ENCODE measurements at regions not wholly inside any gene's neighbourhood (a gene's known extent, or its start where the extent isn't known, plus 50 kb on each side); places are given as distances from the start of the nearest gene placed in this dataset.

DNA sequence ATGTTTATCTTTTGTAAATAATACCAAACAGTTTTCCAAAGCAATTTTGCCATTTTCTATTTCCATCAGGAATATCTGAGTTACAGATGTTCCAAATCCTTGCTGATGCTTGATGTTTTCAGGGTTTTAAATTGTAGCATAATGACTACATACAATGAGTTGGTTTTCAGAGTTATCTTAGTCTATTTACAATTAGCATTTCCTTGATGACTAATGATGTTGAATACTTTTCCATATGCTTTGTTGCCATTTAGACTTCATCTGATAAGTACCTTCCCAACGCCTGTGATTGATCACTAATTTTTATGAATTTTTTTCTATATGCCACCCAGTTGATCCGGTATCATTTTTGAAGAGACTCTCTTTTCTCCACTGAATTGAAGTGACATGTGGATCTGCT is 102.3 kb downstream of the SLC25A46 start:
- TF ChIP-seq, protein P1, sequence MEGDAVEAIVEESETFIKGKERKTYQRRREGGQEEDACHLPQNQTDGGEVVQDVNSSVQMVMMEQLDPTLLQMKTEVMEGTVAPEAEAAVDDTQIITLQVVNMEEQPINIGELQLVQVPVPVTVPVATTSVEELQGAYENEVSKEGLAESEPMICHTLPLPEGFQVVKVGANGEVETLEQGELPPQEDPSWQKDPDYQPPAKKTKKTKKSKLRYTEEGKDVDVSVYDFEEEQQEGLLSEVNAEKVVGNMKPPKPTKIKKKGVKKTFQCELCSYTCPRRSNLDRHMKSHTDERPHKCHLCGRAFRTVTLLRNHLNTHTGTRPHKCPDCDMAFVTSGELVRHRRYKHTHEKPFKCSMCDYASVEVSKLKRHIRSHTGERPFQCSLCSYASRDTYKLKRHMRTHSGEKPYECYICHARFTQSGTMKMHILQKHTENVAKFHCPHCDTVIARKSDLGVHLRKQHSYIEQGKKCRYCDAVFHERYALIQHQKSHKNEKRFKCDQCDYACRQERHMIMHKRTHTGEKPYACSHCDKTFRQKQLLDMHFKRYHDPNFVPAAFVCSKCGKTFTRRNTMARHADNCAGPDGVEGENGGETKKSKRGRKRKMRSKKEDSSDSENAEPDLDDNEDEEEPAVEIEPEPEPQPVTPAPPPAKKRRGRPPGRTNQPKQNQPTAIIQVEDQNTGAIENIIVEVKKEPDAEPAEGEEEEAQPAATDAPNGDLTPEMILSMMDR (IDR thresholded peaks at IDR 0.05): no peak
- TF ChIP-seq POLR2A (IDR thresholded peaks at IDR 0.05): no peak
